H9 (cell line): ENCODE measurements at regions not wholly inside any gene's neighbourhood (a gene's known extent, or its start where the extent isn't known, plus 50 kb on each side); places are given as distances from the start of the nearest gene placed in this dataset.

Experiments used
- DNase-seq: peaks from one replicate; pipeline ENCODE4 v3.0.0-alpha.2; 2017
- H2AFZ ChIP-seq: one replicate; pipeline ENCODE4 v1.6.1; 2013; ENCODE audit warnings: mild to moderate bottlenecking, low read length, control low read depth, moderate library complexity
- H2AK5ac ChIP-seq: 2 replicates; pipeline ENCODE4 v1.6.1; 2013; ENCODE audit warnings: low read length, control low read depth, mixed read lengths; ENCODE audit not compliant: insufficient read length
- H2BK120ac ChIP-seq: one replicate; pipeline ENCODE4 v1.6.1; 2013; ENCODE audit warnings: low read depth, mild to moderate bottlenecking, low read length, control low read depth, inconsistent platforms; ENCODE audit not compliant: poor library complexity, severe bottlenecking
- H2BK12ac ChIP-seq: 2 replicates; pipeline ENCODE4 v1.6.1; 2013; ENCODE audit warnings: low read length, control low read depth, mixed read lengths, low read depth; ENCODE audit not compliant: insufficient read length
- H2BK15ac ChIP-seq: 2 replicates; pipeline ENCODE4 v1.6.1; 2013; ENCODE audit warnings: low read depth, low read length, control low read depth
- H2BK20ac ChIP-seq: one replicate; pipeline ENCODE4 v1.6.1; 2013; ENCODE audit warnings: low read depth, mild to moderate bottlenecking, low read length, control low read depth, inconsistent platforms; ENCODE audit not compliant: poor library complexity, severe bottlenecking
- H2BK5ac ChIP-seq: 2 replicates; pipeline ENCODE4 v1.6.1; 2013; ENCODE audit warnings: low read length, control low read depth, mixed read lengths; ENCODE audit not compliant: insufficient read length
- H3K14ac ChIP-seq: 2 replicates; pipeline ENCODE4 v1.6.1; 2013; ENCODE audit warnings: low read length, control low read depth; ENCODE audit not compliant: insufficient read depth
- H3K18ac ChIP-seq: 2 replicates; pipeline ENCODE4 v1.6.1; 2013; ENCODE audit warnings: low read depth, mild to moderate bottlenecking, mixed read lengths, low read length, control low read depth; ENCODE audit not compliant: insufficient read length
- H3K23ac ChIP-seq: 2 replicates; pipeline ENCODE4 v1.6.1; 2013; ENCODE audit warnings: low read length, control low read depth, mixed read lengths, low read depth; ENCODE audit not compliant: insufficient read length
- H3K23me2 ChIP-seq: 2 replicates; pipeline ENCODE4 v1.6.1; 2013; ENCODE audit warnings: low read depth, mild to moderate bottlenecking, mixed read lengths, low read length, control low read depth; ENCODE audit not compliant: insufficient read length, poor library complexity, severe bottlenecking
- H3K27ac ChIP-seq: 2 replicates; pipeline ENCODE4 v1.5.1; 2013; ENCODE audit warnings: low read length, control low read depth, mixed read lengths, low read depth; ENCODE audit not compliant: insufficient read length
- H3K27me3 ChIP-seq: 2 replicates; pipeline ENCODE4 v1.6.1; 2013; ENCODE audit warnings: low read length, control low read depth, inconsistent platforms; ENCODE audit not compliant: insufficient read depth
- H3K4ac ChIP-seq: 2 replicates; pipeline ENCODE4 v1.6.1; 2013; ENCODE audit warnings: low read depth, mild to moderate bottlenecking, control low read depth, inconsistent platforms, low read length, moderate library complexity
- H3K4me1 ChIP-seq: 2 replicates; pipeline ENCODE4 v1.6.1; 2013; ENCODE audit warnings: low read length, control low read depth, inconsistent platforms; ENCODE audit not compliant: insufficient read depth
- H3K4me2 ChIP-seq: 2 replicates; pipeline ENCODE4 v1.6.1; 2013; ENCODE audit warnings: low read length, control low read depth, mixed read lengths; ENCODE audit not compliant: insufficient read length, insufficient read depth
- H3K56ac ChIP-seq: 2 replicates; pipeline ENCODE4 v1.6.1; 2013; ENCODE audit warnings: low read depth, mild to moderate bottlenecking, mixed read lengths, low read length, control low read depth; ENCODE audit not compliant: insufficient read length
- H3K79me1 ChIP-seq: 2 replicates; pipeline ENCODE4 v1.6.1; 2013; ENCODE audit warnings: low read depth, mild to moderate bottlenecking, moderate library complexity, low read length, control low read depth, inconsistent platforms; ENCODE audit not compliant: insufficient read depth, poor library complexity, severe bottlenecking
- H3K79me2 ChIP-seq: 2 replicates; pipeline ENCODE4 v1.6.1; 2013; ENCODE audit warnings: low read length, control low read depth, inconsistent platforms; ENCODE audit not compliant: insufficient read depth
- H3K9ac ChIP-seq: 2 replicates; pipeline ENCODE4 v1.6.1; 2013; ENCODE audit warnings: low read length, control low read depth, mixed read lengths; ENCODE audit not compliant: insufficient read length; ENCODE audit errors: extremely low read depth
- H3K9me3 ChIP-seq: one replicate; pipeline ENCODE4 v1.6.1; 2013; ENCODE audit warnings: low read depth, low read length, inconsistent platforms; ENCODE audit not compliant: control insufficient read depth
- H3T11ph ChIP-seq: one replicate; pipeline ENCODE4 v1.6.1; 2013; ENCODE audit warnings: mild to moderate bottlenecking, low read length, control low read depth, inconsistent platforms
- H4K20me1 ChIP-seq: one replicate; pipeline ENCODE4 v1.6.1; 2013; ENCODE audit not compliant: control insufficient read depth, insufficient read length, insufficient read depth
- H4K5ac ChIP-seq: 2 replicates; pipeline ENCODE4 v1.6.1; 2013; ENCODE audit warnings: low read depth, mild to moderate bottlenecking, mixed read lengths, low read length, control low read depth; ENCODE audit not compliant: insufficient read length
- H4K8ac ChIP-seq: replicated peaks from 2 replicates; pipeline ENCODE4 v1.6.1; 2013; ENCODE audit warnings: low read length, control low read depth, mixed read lengths, low read depth; ENCODE audit not compliant: insufficient read length
- H4K91ac ChIP-seq: 2 replicates; pipeline ENCODE4 v1.6.1; 2013; ENCODE audit warnings: low read depth, mild to moderate bottlenecking, moderate library complexity, mixed read lengths, low read length, control low read depth; ENCODE audit not compliant: insufficient read length
- H3K27ac Mint-ChIP-seq, 3 experiments: 2 replicates in 2 of 3; 3 replicates in 1 of 3; pipeline ENCODE4 v1.8.0; 2020 to 2021; ENCODE audit warnings: mixed read lengths in 3 of 3, mild to moderate bottlenecking in 1 of 3, moderate library complexity in 1 of 3
- H3K27me3 Mint-ChIP-seq: 2 replicates; pipeline ENCODE4 v1.8.0; 2021; ENCODE audit warnings: low read depth, mild to moderate bottlenecking, moderate library complexity, mixed read lengths
- H3K36me3 Mint-ChIP-seq, 3 experiments: 2 replicates in 2 of 3; 3 replicates in 1 of 3; pipeline ENCODE4 v1.8.0; 2020 to 2021; ENCODE audit warnings: low read depth in 3 of 3, mixed read lengths in 3 of 3; ENCODE audit not compliant: insufficient read depth in 1 of 3
- H3K4me1 Mint-ChIP-seq, 2 experiments: 2 replicates each; pipeline ENCODE4 v1.8.0; 2020; ENCODE audit warnings: mixed read lengths in 2 of 2
- H3K4me3 Mint-ChIP-seq, 2 experiments: 2 replicates in 1 of 2; 3 replicates in 1 of 2; pipeline ENCODE4 v1.8.0; 2020 to 2021; ENCODE audit warnings: mild to moderate bottlenecking in 2 of 2, mixed read lengths in 2 of 2, moderate library complexity in 1 of 2
- H3K9me3 Mint-ChIP-seq, 2 experiments: 2 replicates in 1 of 2; 3 replicates in 1 of 2; pipeline ENCODE4 v1.8.0; 2020; ENCODE audit warnings: mild to moderate bottlenecking in 2 of 2, mixed read lengths in 2 of 2, moderate library complexity in 1 of 2
- CTCF ChIP-seq: fragments of 200-600 bp; sonication (generic); conservative IDR thresholded peaks from 3 replicates; pipeline ENCODE4 v1.8.0; 2021; ENCODE audit warnings: antibody characterized with exemption, mild to moderate bottlenecking
- WGBS: extraction: QIAGEN DNeasy Blood & Tissue Kit; methylation state at CpG from one replicate; pipeline ENCODE4 v1.1.7; 2013; ENCODE audit warnings: missing lambda C conversion rate, low lambda C conversion rate, mixed read lengths; ENCODE audit not compliant: insufficient read length; ENCODE audit errors: extremely low coverage; 5-methylcytosine and 5-hydroxymethylcytosine counted together

DNA sequence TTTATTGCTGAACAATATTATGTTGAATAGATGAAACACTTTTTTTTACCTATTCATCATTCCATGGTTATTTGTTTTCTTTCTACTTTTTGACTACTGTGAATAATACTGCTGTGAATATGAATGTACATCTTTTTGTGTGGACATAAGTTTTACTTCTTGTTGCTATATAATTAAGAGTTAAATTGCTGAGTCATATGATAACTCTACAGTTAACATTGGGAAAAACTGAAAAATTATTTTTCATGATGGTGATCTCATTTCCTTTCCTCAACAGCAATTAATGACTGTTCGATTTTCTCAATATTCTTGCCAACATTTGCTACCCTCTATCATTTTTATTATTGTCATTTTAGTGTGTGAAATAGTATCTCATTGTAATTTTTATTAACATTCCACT, 106.9 kb upstream of the TECRL start:
- no peak overlapping the region for H3K23ac ChIP-seq
- H2BK120ac ChIP-seq = no peak overlapping the region
- no peak overlapping the region for H4K8ac ChIP-seq
- Mint-ChIP-seq H3K36me3 (no peaks in the 10 kb centered on the region), H3K27ac (no peak overlapping the region), H3K4me3 (no peak overlapping the region), H3K9me3 (no peaks in the 10 kb centered on the region), H3K4me1 (peaks cover 0 to 9% of the 10 kb centered on the region in 2 experiments; a peak in 3 of 4 replicates), H3K27me3 (no peaks in the 10 kb centered on the region)
- no peaks in the 10 kb centered on the region for H4K20me1 ChIP-seq
- no peak for TF ChIP-seq CTCF
- H4K91ac ChIP-seq = no peak overlapping the region
- H3K23me2 ChIP-seq = no peaks in the 10 kb centered on the region
- no peak overlapping the region for H3K56ac ChIP-seq
- no peaks in the 10 kb centered on the region for H3K79me1 ChIP-seq
- H3K27me3 ChIP-seq = no peaks in the 10 kb centered on the region
- no peak overlapping the region for H3K18ac ChIP-seq
- no peak for DNase-seq
- no peak overlapping the region for H2AK5ac ChIP-seq
- no peak overlapping the region for H3K27ac ChIP-seq
- no peak overlapping the region for H2BK15ac ChIP-seq
- H3K4me1 ChIP-seq = no peaks in the 10 kb centered on the region
- H3K4ac ChIP-seq = no peak overlapping the region
- no peak overlapping the region for H3K4me2 ChIP-seq
- no peak overlapping the region for H2BK5ac ChIP-seq
- no peak overlapping the region for H4K5ac ChIP-seq
- no peak overlapping the region for H2BK20ac ChIP-seq
- no peak overlapping the region for H2BK12ac ChIP-seq
- no peak overlapping the region for H3T11ph ChIP-seq
- H3K14ac ChIP-seq = no peak overlapping the region
- no peak overlapping the region for H3K9ac ChIP-seq
- WGBS = no CpG with 5 or more reads among the region's 1 CpG
- H2AFZ ChIP-seq = no peak overlapping the region
- no peaks in the 10 kb centered on the region for H3K9me3 ChIP-seq
- no peaks in the 10 kb centered on the region for H3K79me2 ChIP-seq
